Osteocyte (in vitro differentiated cells): ENCODE measurements at regions not wholly inside any gene's neighbourhood (a gene's known extent, or its start where the extent isn't known, plus 50 kb on each side); places are given as distances from the start of the nearest gene placed in this dataset.

Experiments
- DNase-seq: peaks from one replicate; pipeline ENCODE4 v3.0.0; 2021; ENCODE audit warnings: mixed read lengths; ENCODE audit not compliant: unreplicated experiment; ENCODE audit errors: extremely low spot score
- H3K27ac Mint-ChIP-seq: one replicate; pipeline ENCODE4 v1.8.0; 2021; ENCODE audit warnings: mild to moderate bottlenecking, mixed read lengths; ENCODE audit not compliant: unreplicated experiment
- H3K27me3 Mint-ChIP-seq: one replicate; pipeline ENCODE4 v1.8.0; 2021; ENCODE audit warnings: mixed read lengths; ENCODE audit not compliant: unreplicated experiment
- H3K36me3 Mint-ChIP-seq: one replicate; pipeline ENCODE4 v1.8.0; 2021; ENCODE audit warnings: mixed read lengths; ENCODE audit not compliant: unreplicated experiment
- H3K4me1 Mint-ChIP-seq: one replicate; pipeline ENCODE4 v1.8.0; 2021; ENCODE audit warnings: mixed read lengths; ENCODE audit not compliant: unreplicated experiment
- H3K4me3 Mint-ChIP-seq: one replicate; pipeline ENCODE4 v1.8.0; 2021; ENCODE audit warnings: mild to moderate bottlenecking, moderate library complexity, mixed read lengths; ENCODE audit not compliant: unreplicated experiment
- H3K9me3 Mint-ChIP-seq: one replicate; pipeline ENCODE4 v1.8.0; 2021; ENCODE audit warnings: mixed read lengths; ENCODE audit not compliant: unreplicated experiment
- CTCF ChIP-seq: fragments of 200-600 bp; sonication (generic); IDR thresholded peaks from 2 replicates; pipeline ENCODE4 v1.5.0; 2021; ENCODE audit warnings: antibody characterized with exemption, mild to moderate bottlenecking, moderate library complexity

DNA sequence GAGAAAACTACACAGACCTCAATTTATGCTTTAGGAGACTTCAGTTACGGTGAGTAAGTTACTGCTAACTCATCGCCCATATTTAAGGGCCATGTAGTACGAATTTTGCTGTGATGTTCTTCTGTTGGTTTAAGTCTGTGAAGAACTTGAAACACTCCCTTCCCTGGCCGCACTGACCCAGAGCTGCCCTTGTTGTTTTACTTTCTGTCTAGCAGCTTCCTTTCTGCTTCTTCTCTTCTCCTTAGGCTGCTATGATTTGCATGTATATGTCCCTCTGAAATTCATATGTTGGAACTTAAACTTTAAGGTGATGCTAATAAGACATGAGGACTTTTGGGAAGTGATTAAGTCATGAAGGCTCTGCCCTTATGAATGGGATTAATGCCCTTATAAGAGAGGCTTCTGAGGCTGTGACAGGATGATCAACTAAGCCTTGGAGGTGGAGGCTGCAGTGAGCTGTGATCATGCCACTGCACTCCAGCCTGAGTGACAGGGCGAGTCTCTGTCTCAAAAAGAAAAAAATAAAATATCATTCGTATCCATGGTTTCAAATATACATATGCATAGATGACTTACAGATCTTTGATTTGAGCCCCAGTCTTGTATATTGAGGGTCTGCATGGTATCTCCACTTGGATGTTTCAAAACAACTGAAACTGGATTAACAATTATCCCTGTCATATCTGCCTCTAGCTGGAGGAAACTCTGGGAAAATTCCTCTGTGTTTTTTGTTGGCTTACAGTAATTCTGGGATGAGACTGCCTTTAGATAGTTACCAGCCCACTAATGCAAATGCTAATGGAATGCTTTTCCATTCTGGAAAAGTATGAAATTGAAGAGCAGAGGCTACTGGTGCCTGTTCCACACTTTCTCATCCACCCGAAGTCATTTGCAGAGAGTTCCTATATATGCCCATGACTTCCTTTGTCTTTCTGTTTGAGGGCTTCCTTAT is 263.4 kb upstream of the ACTBL2 start:
- Mint-ChIP-seq H3K9me3 (no peaks in the 10 kb centered on the region), H3K27ac (no peak overlapping the region), H3K4me3 (no peak overlapping the region), H3K27me3 (no peaks in the 10 kb centered on the region), H3K36me3 (no peaks in the 10 kb centered on the region), H3K4me1 (peaks cover 30% of the 10 kb centered on the region)
- no peak for TF ChIP-seq CTCF
- DNase-seq = no peak

- Mint-ChIP-seq H3K9me3 (no peaks in the 10 kb centered on the region), H3K4me1 (peaks cover 30% of the 10 kb centered on the region), H3K27me3 (no peaks in the 10 kb centered on the region), H3K4me3 (no peak overlapping the region), H3K36me3 (no peaks in the 10 kb centered on the region), H3K27ac (no peak overlapping the region)
- DNase-seq = no peak
- no peak for TF ChIP-seq CTCF
Measured at GRCh38 chr5:57745029-57745428, 262.4 kb upstream of the ACTBL2 start.

DNA sequence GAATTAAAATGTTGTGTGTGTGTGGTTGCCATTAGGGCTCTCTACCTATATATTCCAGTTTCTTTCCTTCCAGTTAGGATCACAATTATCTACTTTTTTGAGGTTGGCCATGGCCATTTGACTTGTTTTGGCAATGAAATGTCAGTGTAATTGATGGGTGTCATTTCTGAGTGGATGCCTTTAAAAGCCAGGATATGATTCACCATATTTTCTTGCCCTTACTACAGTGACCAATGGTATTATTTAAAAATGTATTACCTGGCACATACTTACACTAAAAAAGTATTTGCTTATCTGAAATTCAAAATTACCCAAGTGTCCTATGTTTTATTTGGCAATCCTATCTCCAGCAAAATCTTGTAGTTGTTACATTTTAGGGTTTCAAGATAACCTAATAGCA is 258.7 kb upstream of the ACTBL2 start:
- H3K36me3 Mint-ChIP-seq = no peaks in the 10 kb centered on the region
- DNase-seq = no peak
- no peak overlapping the region for H3K4me3 Mint-ChIP-seq
- no peak for TF ChIP-seq CTCF
- no peak overlapping the region for H3K27ac Mint-ChIP-seq
- no peaks in the 10 kb centered on the region for H3K27me3 Mint-ChIP-seq
- H3K4me1 Mint-ChIP-seq = peaks cover 24% of the 10 kb centered on the region
- H3K9me3 Mint-ChIP-seq = no peaks in the 10 kb centered on the region

DNA sequence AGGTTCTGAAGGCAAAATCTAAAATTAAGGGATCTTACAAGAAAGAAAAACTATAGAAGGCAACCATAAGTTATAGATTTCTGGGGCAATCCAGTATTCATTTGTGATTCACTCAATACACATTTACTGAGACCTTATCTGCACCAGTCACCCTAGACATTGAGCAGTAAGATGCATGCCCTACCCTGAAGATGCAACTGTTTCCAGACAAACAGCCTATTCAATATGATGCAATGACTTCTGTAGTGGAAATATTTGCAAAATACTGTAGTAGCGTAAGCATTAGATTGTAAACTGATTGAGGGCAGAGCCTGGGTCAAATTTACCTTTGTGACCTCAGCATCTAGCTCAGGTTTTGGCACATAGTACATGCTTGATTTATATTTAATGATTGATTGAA is 256.2 kb upstream of the ACTBL2 start:
- H3K27me3 Mint-ChIP-seq = no peaks in the 10 kb centered on the region
- H3K4me1 Mint-ChIP-seq = peaks cover 40% of the 10 kb centered on the region
- no peak overlapping the region for H3K27ac Mint-ChIP-seq
- TF ChIP-seq CTCF = no peak
- no peaks in the 10 kb centered on the region for H3K9me3 Mint-ChIP-seq
- H3K36me3 Mint-ChIP-seq = no peaks in the 10 kb centered on the region
- H3K4me3 Mint-ChIP-seq = no peak overlapping the region
- DNase-seq = no peak

DNA sequence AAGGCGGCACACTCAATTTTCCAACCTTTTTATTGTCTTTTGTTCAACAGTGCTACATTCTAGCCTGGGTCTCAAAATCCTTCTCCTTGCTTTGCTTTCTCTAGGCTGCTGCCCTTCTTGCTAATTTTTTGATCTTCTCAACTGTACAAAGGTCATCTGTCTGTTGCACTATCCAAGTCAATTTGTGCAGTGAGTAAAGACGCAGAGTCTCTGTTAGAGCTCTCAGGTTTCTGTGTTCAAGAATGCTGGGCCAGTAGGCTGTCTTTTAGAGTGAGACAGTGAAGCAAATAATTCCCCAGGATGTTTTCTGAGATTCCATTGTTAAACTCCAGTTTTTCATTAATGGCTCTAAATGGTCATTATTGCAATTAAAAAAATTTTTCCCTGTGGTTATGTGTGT is 255.7 kb upstream of the ACTBL2 start:
- no peaks in the 10 kb centered on the region for H3K36me3 Mint-ChIP-seq
- H3K4me3 Mint-ChIP-seq = no peak overlapping the region
- H3K27me3 Mint-ChIP-seq = no peaks in the 10 kb centered on the region
- H3K4me1 Mint-ChIP-seq = peaks cover 41% of the 10 kb centered on the region
- H3K9me3 Mint-ChIP-seq = no peaks in the 10 kb centered on the region
- TF ChIP-seq CTCF = no peak
- no peak for DNase-seq
- H3K27ac Mint-ChIP-seq = peak overlapping the region; percentile 2
